Activated naive CD8-positive, alpha-beta T cell treated with anti-CD3 and anti-CD28 coated beads, Interleukin-2, amount 50 U/mL, for 16 hours (primary cell): ENCODE measurements at regions not wholly inside any gene's neighbourhood (a gene's known extent, or its start where the extent isn't known, plus 50 kb on each side); places are given as distances from the start of the nearest gene placed in this dataset.

Experiments
- DNase-seq: peaks from one replicate; pipeline ENCODE4 v3.0.0-alpha.2; 2020; ENCODE audit warnings: low read depth, low spot score

- DNase-seq: no peak
Measured at GRCh38 chr21:23478381-23478780, 2128.9 kb downstream of the MRPL39 start.

GRCh38 chr21:23475281-23476219, 2131.7 kb downstream of the MRPL39 start:
- DNase-seq: no peak

GRCh38 chr21:23471877-23472276, 2135.4 kb downstream of the MRPL39 start:
- no peak for DNase-seq

GRCh38 chr21:23463365-23463764, 2143.9 kb downstream of the MRPL39 start:
- no peak for DNase-seq

GRCh38 chr21:23455676-23456075, 2151.6 kb downstream of the MRPL39 start:
- no peak for DNase-seq

- no peak for DNase-seq
Measured at GRCh38 chr21:23452384-23453083, 2154.7 kb downstream of the MRPL39 start.

GRCh38 chr21:23445307-23445706, 2162.0 kb downstream of the MRPL39 start:
- DNase-seq: no peak

- DNase-seq: no peak
Measured at GRCh38 chr21:23438081-23438480, 2169.2 kb downstream of the MRPL39 start.

GRCh38 chr21:23402929-23403520, 2204.3 kb downstream of the MRPL39 start:
- DNase-seq: no peak

- DNase-seq: no peak
Measured at GRCh38 chr21:23401278-23401677, 2206.0 kb downstream of the MRPL39 start.

- no peak for DNase-seq
Measured at GRCh38 chr21:23398726-23399125, 2208.6 kb downstream of the MRPL39 start.

GRCh38 chr21:23394458-23394857, 2212.8 kb downstream of the MRPL39 start:
- no peak for DNase-seq

GRCh38 chr21:23384679-23385078, 2222.6 kb downstream of the MRPL39 start:
- DNase-seq: no peak

GRCh38 chr21:23374155-23374554, 2233.1 kb downstream of the MRPL39 start:
- DNase-seq: no peak

- DNase-seq: no peak
Measured at GRCh38 chr21:23356905-23357304, 2250.4 kb downstream of the MRPL39 start.

GRCh38 chr21:23316190-23316589, 2291.1 kb downstream of the MRPL39 start:
- no peak for DNase-seq

- no peak for DNase-seq
Measured at GRCh38 chr21:23308741-23309140, 2298.5 kb downstream of the MRPL39 start.

- DNase-seq: no peak
Measured at GRCh38 chr21:23307065-23307464, 2300.2 kb downstream of the MRPL39 start.

GRCh38 chr21:23292292-23292691, 2294.1 kb downstream of the NCAM2 start:
- DNase-seq: no peak

GRCh38 chr21:23281917-23282316, 2283.7 kb downstream of the NCAM2 start:
- no peak for DNase-seq

GRCh38 chr21:23249760-23250159, 2251.6 kb downstream of the NCAM2 start:
- no peak for DNase-seq

- DNase-seq: no peak
Measured at GRCh38 chr21:23247334-23247733, 2249.1 kb downstream of the NCAM2 start.
